ENCODE measurements at regions not wholly inside any gene's neighbourhood (a gene's known extent, or its start where the extent isn't known, plus 50 kb on each side); places are given as distances from the start of the nearest gene placed in this dataset.

GRCh38 chr10:89073719-89074118, 83.1 kb downstream of the FAS start:
- no peaks in the 10 kb centered on the region for H3K36me3 ChIP-seq
- TF ChIP-seq POLR2A (IDR thresholded peaks at IDR 0.05) (no peak), POLR2AphosphoS5 (IDR thresholded peaks at IDR 0.05) (no peak)
- TF ChIP-seq, protein P1, sequence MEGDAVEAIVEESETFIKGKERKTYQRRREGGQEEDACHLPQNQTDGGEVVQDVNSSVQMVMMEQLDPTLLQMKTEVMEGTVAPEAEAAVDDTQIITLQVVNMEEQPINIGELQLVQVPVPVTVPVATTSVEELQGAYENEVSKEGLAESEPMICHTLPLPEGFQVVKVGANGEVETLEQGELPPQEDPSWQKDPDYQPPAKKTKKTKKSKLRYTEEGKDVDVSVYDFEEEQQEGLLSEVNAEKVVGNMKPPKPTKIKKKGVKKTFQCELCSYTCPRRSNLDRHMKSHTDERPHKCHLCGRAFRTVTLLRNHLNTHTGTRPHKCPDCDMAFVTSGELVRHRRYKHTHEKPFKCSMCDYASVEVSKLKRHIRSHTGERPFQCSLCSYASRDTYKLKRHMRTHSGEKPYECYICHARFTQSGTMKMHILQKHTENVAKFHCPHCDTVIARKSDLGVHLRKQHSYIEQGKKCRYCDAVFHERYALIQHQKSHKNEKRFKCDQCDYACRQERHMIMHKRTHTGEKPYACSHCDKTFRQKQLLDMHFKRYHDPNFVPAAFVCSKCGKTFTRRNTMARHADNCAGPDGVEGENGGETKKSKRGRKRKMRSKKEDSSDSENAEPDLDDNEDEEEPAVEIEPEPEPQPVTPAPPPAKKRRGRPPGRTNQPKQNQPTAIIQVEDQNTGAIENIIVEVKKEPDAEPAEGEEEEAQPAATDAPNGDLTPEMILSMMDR (IDR thresholded peaks at IDR 0.05 in 8 of 11, conservative IDR thresholded peaks at IDR 0.05 in 3 of 11): no peak
- WGBS, 5 donors: 85 to 94% (median 88%) methylated on average over 2 of the region's 2 CpGs
- no peaks in the 10 kb centered on the region for H3K27me3 ChIP-seq (replicated peaks in 1 of 7)
- no peaks in the 10 kb centered on the region for H3K4me1 ChIP-seq
- no peaks in the 10 kb centered on the region for H3K9me3 ChIP-seq
- intact Hi-C loops (cut with DNase I; ENCODE audit: low total_unique reads): no loop called here
- H3K27ac ChIP-seq: no peak overlapping the region
- H3K4me3 ChIP-seq: no peak overlapping the region
- no peak for DNase-seq

DNA sequence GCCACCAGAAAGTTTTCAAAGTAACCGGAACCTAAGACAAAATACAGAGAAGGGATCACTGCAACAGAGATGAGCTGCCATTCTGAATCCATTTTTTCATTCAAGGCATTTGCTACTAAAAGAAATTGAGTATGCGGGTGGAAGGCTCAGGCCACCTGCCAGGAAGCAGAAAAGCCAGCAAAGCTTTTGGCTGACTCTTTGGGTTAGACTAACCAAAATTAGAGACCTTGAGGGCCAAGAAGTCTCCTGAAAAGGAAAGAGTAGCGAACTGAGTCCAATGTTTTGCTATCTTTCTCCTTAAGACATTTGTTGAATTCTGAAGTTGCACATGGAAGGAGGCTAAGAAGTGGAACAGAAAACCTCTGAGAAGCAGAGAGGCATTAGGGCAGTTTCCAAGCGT, 79.0 kb downstream of the FAS start:
- intact Hi-C loops (cut with DNase I; ENCODE audit: low total_unique reads): no loop called here
- H3K27ac ChIP-seq: no peak overlapping the region
- no peaks in the 10 kb centered on the region for H3K9me3 ChIP-seq
- H3K27me3 ChIP-seq (replicated peaks in 1 of 7): no peaks in the 10 kb centered on the region
- no peaks in the 10 kb centered on the region for H3K4me1 ChIP-seq
- H3K36me3 ChIP-seq: no peaks in the 10 kb centered on the region
- TF ChIP-seq POLR2A (IDR thresholded peaks at IDR 0.05): no peak
- TF ChIP-seq, protein P1 (IDR thresholded peaks at IDR 0.05 in 8 of 11, conservative IDR thresholded peaks at IDR 0.05 in 3 of 11): no peak
- TF ChIP-seq POLR2AphosphoS5 (IDR thresholded peaks at IDR 0.05): no peak
- WGBS, 5 donors: 87 to 97% (median 92%) methylated on average over 4 of the region's 4 CpGs
- no peak for DNase-seq
- no peak overlapping the region for H3K4me3 ChIP-seq

All from spleen (tissue), 11 donors.